GM18870 (cell line): ENCODE measurements at regions not wholly inside any gene's neighbourhood (a gene's known extent, or its start where the extent isn't known, plus 50 kb on each side); places are given as distances from the start of the nearest gene placed in this dataset.

Source experiments
- ATAC-seq: cut with Tn5 transposase; IDR thresholded peaks from one replicate; pipeline ENCODE4 v1.9.1; 2021; ENCODE audit warnings: moderate library complexity; ENCODE audit not compliant: unreplicated experiment

DNA sequence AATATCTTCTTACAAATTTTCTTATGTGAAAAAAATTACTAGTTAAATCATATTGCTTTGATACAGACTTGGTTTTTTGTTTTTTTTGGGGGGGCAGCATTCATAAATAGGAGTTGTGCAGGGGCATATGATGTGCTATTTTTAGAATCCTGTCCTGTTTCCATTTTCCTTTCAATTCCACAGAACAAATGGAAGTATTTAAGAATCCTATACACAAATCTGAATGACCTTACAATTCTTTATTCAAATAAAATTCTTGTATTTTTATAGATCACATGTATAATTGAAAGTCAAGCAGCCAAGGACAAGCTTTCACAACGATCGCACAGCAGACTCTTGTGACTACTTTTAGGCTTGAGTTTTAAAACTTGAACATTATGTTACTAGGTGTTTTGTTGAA is 523.9 kb downstream of the ANKRD50 start:
- ATAC-seq, result no peak

DNA sequence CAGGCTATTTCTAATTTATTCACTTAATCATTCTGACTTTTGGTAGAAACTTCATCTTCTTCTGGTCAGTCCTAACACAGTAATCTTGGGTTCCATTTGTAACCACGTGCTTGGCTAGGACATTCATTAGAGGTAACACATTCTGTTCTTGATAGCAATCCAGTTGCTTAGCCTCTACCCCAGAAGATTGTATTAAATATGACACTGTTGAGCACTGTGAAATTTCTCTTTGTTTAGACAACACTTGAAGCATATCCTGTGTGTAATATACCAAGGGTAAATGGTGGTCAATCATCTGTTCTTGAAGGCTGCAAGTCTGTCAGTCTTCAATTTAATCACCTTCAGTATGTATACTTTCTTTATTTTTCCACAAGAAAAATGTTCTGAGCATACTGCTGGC is 523.0 kb downstream of the ANKRD50 start:
- ATAC-seq, result no peak

DNA sequence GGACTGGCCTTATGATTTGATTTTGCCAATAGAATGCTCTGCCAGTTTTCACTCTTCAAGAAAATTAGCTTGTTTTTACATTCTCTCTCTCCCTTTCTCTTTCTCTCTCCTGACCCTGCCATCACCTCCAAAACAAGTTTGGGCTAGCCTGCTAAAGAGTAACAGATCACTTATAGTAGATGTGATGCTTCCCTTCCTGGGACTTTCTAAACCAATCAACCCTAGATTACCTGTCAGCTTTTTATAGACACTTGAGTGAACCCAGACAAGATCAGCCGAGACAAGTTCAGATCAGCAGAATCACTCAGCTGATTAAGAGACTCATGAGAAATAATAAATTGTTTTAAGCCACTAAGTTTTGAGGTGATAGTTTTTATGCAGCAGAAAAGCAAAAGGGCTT is 521.2 kb downstream of the ANKRD50 start:
- ATAC-seq, result no peak

DNA sequence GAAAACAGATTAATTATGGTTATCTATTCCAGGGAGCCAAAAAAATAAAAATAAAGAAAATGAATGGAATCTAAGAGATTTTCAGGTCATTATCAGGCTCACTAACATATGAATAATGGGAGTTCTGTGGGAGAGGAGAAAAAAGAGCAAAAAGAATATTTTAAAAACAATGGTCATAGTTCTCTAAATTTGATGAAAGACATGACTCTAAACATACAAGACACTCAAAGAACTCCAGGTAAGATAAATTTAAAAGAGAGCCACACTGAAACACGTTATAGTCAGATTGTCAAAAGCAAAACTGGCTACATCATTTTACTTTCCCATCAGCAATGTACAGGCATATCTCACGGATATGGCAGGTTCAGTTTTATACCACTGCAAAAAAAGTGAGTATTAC is 520.0 kb downstream of the ANKRD50 start:
- ATAC-seq, result no peak

DNA sequence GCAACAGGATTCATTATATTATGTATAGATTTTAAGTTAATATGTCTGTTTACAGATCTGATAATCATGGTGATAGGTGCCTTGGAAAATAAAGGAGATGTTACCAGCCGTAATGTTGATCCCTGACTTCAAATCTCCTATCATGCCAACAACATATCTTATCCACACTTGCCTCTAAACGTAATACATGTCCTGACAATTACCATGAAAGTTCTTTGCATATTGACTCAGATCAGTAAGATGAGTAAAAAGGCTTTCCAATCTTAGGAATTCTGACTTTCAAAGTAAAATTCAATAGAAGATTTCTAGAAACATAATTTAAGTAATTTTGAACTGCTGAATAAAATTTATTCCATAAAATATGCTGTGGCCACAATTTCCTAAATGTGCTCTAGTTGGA is 513.3 kb downstream of the ANKRD50 start:
- no peak for ATAC-seq

DNA sequence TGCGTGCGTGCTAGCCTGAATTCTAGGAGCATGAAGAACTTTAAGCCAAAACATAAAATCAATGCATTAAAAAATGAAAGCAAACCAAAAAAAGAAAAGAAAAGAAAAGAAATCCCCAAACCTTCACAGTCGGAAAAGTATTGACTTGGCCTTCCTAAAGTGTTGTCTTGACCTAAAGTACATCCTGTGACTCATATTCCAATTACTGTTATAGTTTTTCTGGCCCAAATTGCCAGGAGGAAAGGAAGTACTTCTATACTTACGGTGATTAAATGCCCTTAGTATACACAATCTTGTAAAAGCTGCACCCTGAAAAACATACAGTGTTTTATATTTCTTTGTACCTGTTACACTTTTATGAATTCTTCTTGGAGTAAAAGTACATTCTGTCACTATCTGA is 512.8 kb downstream of the ANKRD50 start:
- ATAC-seq, result no peak

DNA sequence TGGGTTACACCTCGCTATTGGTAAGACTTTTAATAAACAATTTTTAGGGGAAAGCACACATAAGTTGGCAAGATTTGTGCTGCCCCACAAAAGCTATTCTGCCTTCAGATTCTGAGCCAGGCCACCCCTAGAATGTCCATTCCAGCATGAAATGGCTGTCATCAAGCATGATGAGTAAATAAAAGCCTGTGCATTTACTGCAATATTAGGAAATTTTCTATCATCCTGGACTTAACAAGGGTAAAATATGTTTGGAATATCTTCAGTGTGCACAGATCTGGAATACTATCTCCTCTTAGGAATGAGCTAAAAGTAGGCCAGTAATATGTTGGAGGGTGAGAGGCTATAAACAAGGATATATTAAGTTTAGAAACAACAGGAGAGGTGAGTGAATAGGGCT is 510.9 kb downstream of the ANKRD50 start:
- no peak for ATAC-seq

DNA sequence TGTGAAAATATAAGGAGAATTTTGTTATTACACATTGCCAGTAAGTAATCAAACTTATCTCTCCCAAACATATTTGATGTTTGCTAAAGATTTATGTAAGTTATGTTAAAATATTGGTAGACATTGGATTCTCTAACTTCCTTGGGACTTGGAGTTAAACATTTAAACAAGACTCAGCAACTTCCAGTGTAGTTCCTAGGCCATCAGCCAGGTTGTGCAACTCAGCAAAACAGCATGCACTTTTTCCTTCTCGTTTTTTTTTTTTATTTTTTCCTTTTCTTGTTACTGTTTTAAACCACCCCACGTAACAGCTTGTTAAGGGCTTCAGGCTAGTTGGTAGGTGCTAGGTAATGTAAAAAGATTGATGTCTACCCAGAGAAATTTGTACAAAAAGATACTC is 510.4 kb downstream of the ANKRD50 start:
- no peak for ATAC-seq

DNA sequence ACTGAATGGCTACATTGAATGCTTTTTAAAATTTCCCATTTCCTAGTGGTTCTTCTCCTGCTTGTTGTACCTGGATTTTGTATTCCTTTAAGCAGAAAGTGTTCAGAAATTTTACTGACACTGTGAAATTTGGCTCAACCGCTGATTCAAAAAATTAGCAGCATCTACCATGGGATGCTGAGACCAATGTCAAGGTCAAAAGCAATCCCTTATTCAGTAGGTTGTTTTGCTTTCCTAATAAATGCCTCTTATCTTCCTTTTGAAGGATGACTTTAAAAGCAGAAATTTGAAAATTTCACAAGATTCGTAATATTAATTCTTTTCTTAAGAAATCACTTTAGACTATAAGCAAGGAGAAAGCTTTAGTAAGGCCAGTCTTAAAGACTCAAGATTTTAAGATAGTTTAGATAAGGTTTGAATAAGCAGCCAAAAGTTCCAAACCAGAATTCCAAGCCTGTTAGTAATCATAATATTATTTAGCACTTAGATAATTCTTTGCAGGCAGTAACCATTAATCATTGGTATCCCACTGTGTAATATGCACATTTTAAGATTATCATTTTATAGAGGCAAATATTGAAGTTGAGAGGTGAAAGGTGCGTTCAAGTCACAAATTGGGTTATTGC is 508.8 kb downstream of the ANKRD50 start:
- ATAC-seq, result no peak

DNA sequence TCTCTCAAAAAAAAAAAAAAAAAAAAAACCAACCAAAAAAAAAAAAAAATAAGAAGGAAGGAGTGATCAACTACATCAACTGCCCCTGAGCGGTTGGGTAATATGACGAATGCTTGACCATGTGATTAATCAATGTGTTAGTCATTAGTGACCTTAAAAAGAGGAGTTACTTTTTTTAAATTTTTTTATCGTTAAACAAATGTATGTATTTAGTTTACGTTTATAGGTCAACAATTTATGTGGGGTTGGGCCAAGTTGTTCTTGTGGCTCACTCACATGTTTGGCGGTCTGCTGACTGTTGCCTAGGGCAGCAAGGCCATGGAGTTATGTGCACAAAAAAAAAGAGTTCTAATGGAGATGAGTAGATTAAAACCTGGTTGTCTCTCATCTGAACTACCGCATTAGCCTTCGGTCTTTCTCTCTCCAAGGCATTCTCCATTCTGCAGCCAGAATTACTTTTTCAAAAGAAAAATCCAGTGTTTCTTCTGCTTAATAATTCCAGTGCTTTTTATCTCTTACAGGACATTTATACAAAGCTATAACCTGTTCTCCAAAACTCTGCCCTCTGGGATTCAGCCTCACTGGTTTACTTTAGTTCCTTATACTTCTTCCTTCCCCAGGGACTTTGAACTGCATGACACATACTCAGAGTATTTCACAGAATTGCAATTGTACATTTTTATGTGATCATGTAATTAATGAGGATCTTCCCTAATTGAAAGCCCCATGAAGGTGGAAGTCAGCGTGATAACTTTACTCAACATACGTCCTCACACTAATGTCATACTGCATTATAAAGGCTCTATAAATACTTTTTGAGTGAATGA is 505.5 kb downstream of the ANKRD50 start:
- no peak for ATAC-seq

DNA sequence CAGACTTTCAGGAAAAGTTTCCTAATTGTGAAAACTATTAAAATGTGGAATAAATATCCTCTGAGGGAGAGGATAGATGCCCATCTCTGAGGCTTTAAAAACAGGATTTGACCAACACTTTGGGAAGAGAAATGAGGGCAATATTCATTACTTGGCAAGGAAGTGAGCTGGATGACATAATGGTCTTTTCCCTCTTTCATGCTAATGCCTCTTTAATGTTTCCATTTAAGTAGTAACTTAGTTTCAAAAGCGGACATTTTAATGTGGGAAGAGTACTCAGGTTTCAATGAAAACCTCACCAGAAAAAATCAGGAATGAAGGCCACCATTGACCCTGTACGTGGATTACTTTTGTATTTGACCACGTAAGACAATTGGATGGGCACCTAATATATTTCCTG is 503.3 kb downstream of the ANKRD50 start:
- no peak for ATAC-seq

DNA sequence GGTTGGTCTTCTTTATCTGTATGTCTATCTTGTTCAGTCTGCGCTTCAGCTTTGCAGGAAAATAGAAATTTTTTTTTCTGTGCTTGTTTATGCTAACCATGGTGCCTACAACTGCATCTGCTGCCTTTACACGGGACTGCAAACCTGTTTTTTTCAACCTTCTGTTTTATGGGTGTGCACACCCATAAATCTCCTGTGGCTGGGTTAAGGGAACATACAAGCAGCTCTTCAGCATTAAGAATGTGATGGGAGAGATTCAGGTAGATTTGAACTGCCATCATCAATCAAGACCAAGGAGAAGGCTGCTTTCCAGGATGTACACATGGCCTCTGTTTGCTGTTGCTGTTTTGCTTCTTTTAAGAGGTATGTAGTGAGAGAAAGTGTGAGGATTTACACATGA is 502.9 kb downstream of the ANKRD50 start:
- no peak for ATAC-seq

DNA sequence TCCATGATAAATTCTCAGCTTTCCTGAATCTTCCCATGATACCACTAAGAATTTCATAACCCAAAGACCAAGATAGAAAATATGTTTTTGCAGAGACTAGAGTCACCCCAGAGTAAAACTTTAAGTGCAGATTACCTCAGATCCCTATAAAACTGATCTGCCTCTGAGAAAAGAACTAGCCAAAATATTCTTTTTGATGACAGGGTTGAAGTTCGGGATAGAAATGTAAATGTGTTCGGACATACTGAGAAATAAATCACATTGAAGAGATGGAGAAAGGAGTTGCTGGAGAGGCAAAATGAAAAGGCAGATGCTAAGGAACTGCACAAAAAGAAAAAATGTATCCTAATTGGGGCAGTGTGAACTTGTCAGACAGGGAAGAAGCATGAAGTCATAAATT is 501.8 kb downstream of the ANKRD50 start:
- ATAC-seq, result no peak

DNA sequence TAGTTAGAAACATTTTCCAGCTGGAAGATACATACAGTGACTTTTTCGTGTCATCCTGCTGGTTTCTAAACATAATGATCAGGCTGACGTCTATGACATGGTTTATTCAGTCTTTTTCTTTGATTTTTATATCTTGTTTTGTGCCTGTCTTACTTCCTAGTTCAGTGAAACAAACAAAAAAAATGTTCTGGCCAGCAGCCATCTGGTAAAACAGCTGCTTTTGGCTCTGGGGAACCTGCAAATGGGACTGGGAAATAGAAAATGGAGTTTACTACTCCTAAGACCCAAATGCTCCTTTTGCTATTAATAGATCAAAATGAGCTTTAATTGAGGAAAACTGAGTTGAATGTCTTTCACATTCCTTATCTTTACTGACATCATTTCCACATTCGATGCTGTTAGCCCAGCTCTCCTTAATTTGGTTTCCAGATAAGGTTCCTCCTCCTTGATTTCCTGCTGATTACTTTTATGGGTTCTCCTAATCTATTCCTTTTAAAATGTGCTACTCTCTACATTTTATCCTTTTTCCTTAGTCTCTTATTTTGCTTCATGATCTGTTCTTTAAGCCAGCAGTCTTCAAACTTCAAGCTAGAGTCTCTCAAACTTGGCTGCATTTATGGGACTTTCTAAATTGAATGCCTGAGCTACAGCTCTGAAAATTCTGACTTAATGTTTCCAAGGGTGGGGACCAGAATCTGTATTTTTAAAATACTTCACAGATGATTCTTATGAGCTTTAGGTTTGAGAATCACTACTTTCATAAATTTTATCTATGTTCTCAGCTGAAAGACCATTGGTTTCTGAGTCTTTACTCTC is 499.5 kb downstream of the ANKRD50 start:
- no peak for ATAC-seq

DNA sequence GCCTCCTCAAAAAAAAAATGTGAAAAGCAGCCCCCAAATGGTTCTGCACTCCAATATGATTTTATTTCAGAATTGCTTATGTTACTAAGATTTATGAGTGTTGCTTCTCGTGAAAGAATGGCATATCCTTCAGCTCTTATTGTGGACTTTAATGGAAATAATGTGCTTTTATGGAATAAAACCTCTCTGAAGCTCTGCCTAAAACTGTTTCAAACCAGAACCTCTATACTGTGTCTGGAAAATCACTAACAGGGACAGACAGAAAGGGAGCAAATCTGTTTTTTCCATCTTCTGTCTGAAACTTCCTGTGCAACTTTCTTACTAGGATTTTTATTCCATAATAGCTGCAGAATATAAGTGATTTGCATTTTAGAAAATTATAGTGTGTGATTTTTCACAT is 493.1 kb downstream of the ANKRD50 start:
- no peak for ATAC-seq

DNA sequence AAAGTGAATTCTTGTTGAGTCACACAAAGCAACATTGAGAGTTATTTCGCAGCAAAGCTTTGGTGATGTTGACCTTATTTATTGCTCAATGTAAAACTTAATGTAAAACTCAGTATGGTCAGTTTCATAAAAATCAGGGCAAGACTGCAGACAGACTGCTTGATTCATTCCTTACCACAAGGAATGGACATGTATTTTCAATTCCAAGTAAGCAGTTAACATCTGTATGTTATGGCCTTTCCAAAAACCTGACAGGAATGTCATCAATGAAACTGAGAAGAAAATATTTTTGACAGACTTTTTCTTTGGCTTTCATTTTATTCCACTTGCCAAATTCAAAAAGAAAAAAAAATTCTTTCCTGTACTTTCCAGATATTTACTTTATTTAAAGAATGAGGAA is 488.3 kb downstream of the ANKRD50 start:
- ATAC-seq, result no peak

DNA sequence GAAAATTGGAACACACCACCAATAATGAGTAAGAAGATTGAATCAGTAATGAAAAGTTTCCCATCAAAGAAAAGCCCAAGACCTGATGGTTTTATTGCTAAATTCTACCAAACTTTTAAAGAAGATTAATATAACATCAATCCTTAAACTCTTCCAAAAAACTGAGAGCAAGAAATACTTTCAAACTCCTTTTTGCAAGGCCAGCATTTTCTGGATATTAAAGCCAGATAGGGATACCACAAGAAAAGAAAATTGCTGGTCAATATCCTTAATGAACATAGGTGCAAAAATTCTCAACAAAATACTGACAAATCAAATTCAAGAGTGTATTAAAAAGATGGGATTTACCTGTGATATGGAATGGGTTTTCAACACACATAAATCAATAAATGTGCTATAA is 484.6 kb downstream of the ANKRD50 start:
- no peak for ATAC-seq

DNA sequence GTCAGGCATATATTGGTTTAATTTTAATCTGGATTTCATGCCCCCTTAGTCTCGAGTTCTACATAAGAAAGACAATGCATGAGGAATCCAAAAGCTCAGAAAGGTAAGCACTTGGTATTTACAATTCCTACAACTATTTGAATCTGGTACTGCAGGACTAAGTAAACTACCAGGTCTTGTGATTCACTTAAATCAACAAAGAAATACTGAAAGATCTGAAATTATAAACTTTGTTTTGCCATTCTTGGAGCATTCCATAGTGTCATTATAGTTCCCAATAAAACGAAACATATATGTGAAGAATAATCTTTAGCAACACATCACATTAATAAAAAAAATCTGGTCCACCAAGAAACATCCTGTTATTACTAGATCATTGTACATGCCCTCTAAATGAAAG is 482.3 kb downstream of the ANKRD50 start:
- no peak for ATAC-seq

DNA sequence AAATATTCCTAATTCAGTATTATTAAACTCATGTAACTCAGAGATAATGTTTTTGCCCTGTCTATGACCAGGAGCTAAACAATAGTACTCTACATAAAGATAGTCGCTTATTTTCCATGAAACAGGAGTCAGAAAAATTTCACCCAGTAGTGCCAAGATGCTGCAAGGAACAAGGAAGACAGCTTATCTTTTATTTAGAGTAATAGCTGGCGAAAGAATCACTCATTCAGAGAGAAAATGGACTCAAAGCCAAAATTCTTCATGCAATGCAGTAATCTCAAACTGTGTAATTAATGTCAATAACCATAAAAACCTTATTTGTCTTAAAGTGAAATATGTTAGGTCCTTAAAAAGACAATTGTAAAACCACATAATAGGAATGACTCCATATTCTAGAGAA is 477.8 kb downstream of the ANKRD50 start:
- no peak for ATAC-seq

DNA sequence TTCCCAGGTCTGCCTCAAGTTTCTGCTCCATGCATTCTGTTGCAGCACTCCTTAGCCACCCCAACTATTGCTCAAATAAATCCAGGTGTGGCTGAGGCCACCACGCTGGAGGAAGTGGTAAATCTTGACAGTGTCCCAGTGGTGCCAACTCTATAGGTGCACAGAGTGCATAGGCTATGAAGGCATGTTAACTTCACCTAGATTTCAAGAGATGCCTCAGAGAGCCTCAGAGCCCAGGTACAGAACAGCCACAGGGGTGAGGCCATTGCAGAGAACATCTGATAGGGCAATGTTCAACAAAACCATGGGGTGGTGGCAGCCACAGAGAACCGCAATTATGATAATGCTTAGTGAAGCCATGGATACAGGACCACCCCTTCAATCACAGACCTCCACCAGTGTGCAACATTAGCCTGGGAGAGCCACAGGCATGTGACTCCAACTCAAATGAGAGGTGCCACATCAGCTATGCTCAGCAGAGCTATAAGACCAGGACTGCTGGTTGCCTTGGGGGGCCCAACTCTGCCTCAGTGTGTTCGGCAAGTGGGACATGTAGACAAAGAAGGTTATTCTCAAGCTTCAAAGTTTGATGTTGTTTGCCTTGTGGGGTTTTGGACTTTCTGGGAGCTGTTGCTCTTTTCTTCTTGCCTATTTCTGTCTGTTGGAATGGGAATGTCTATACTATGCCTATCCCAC is 468.7 kb downstream of the ANKRD50 start:
- no peak for ATAC-seq

DNA sequence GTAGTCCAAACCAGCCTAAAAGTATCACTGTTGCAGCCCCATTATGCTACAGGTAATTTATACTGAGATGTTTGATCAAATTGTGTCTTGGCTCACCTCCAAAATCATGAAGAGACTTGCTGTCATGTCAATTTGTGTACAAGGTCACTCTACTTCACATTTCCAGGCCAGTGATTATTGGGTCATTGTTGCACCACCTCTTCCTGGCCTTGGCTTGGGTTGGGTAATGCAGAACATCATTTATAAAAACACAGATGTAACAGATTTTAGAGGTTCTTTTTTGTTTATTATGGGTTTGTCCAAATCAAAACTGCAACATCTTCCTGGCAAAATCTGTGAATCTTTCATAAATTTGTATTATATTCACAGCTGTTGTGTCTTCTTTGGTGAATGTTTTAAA is 459.5 kb downstream of the ANKRD50 start:
- ATAC-seq, result no peak
